ENCODE measurements at regions not wholly inside any gene's neighbourhood (a gene's known extent, or its start where the extent isn't known, plus 50 kb on each side); places are given as distances from the start of the nearest gene placed in this dataset.
A peak's percentile ranks its signal among the peaks of the same experiment; 100 is the strongest.
"Not testable (repeated sequence)": the region's sequence is repeated elsewhere in the genome, so short reads cannot be mapped to it uniquely, and the experiment has no call there.

GRCh38 chr9:115837618-115838017 lies 316.0 kb upstream of the PAPPA start:
- DNase-seq (ENCODE audit: low read depth, low spot score) = no peak
- TF ChIP-seq, protein P1, sequence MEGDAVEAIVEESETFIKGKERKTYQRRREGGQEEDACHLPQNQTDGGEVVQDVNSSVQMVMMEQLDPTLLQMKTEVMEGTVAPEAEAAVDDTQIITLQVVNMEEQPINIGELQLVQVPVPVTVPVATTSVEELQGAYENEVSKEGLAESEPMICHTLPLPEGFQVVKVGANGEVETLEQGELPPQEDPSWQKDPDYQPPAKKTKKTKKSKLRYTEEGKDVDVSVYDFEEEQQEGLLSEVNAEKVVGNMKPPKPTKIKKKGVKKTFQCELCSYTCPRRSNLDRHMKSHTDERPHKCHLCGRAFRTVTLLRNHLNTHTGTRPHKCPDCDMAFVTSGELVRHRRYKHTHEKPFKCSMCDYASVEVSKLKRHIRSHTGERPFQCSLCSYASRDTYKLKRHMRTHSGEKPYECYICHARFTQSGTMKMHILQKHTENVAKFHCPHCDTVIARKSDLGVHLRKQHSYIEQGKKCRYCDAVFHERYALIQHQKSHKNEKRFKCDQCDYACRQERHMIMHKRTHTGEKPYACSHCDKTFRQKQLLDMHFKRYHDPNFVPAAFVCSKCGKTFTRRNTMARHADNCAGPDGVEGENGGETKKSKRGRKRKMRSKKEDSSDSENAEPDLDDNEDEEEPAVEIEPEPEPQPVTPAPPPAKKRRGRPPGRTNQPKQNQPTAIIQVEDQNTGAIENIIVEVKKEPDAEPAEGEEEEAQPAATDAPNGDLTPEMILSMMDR (IDR thresholded peaks at IDR 0.05; ENCODE audit: low read depth, low read length) = no peak
- no peaks in the 10 kb centered on the region for H3K9me3 ChIP-seq (ENCODE audit: control insufficient read depth, insufficient read depth, low read length)
- ChIA-PET POLR2A (interaction anchor here (0.6 kb wide), 1 partner anchor 244 kb away, joined by 3 read pairs; no protein-coding TSS in a partner anchor), CTCF (interaction anchor here (1.4 to 1.7 kb wide), 2 partner anchors 10 to 245 kb away, joined by 3 to 4 read pairs; no protein-coding TSS in a partner anchor)
- no peaks in the 10 kb centered on the region for H3K27me3 ChIP-seq (ENCODE audit: control insufficient read depth, insufficient read depth, low read length)
- no peak overlapping the region for H3K4me3 ChIP-seq (ENCODE audit: low read depth, low read length)
- H3K27ac ChIP-seq (ENCODE audit: low read depth, low read length) = no peak overlapping the region

DNA sequence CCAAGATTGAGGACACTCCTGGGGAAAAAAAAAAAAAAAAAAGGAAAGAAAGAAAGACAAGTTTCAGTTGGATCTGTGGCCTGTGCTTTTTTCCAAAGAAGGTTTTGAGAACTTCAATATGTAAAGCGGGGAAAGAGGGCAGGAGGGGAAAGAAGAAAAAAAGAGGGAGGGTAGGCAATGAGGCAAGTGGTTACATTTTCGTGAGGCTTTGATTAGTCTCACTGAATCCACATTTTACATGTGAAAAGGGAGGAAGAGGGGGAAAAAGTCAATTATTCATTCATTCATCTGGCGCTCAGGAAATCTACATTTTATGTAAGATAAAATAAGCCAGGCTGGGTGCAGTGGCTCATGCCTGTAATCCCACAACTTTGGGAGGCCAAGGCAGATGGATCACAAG lies 315.2 kb upstream of the PAPPA start:
- TF ChIP-seq, protein P1 (IDR thresholded peaks at IDR 0.05; ENCODE audit: low read depth, low read length) = no peak
- Histone ChIP-seq H3K9me3 (ENCODE audit: control insufficient read depth, insufficient read depth, low read length) (no peaks in the 10 kb centered on the region), H3K4me3 (ENCODE audit: low read depth, low read length) (no peak overlapping the region), H3K27ac (ENCODE audit: low read depth, low read length) (no peak overlapping the region), H3K27me3 (ENCODE audit: control insufficient read depth, insufficient read depth, low read length) (no peaks in the 10 kb centered on the region)
- ChIA-PET CTCF (interaction anchor here (1.2 kb wide), 1 partner anchor 17 kb away, joined by 4 read pairs; no protein-coding TSS in a partner anchor), POLR2A (no interaction called here)
- no peak for DNase-seq (ENCODE audit: low read depth, low spot score)

- CTCF ChIA-PET; H3K27ac ChIP-seq (ENCODE audit: low read depth, low read length); H3K27me3 ChIP-seq (ENCODE audit: control insufficient read depth, insufficient read depth, low read length); DNase-seq (ENCODE audit: low read depth, low spot score); H3K4me3 ChIP-seq (ENCODE audit: low read depth, low read length); H3K9me3 ChIP-seq (ENCODE audit: control insufficient read depth, insufficient read depth, low read length): not testable (repeated sequence)
- POLR2A ChIA-PET = interaction anchor here (1.3 kb wide), 1 partner anchor 100 kb away, joined by 3 read pairs; no protein-coding TSS in a partner anchor
Observed at GRCh38 chr9:115844433-115844832, 309.2 kb upstream of the PAPPA start.

GRCh38 chr9:115845648-115846312 lies 307.8 kb upstream of the PAPPA start:
- ChIA-PET CTCF (no interaction called here), POLR2A (interaction anchor here (0.6 to 1.3 kb wide), 2 partner anchors 99 to 308 kb away, joined by 3 read pairs; partner anchors contain the start of gene PAPPA)
- no peak overlapping the region for H3K27ac ChIP-seq (ENCODE audit: low read depth, low read length)
- no peaks in the 10 kb centered on the region for H3K9me3 ChIP-seq (ENCODE audit: control insufficient read depth, insufficient read depth, low read length)
- no peak overlapping the region for H3K4me3 ChIP-seq (ENCODE audit: low read depth, low read length)
- no peaks in the 10 kb centered on the region for H3K27me3 ChIP-seq (ENCODE audit: control insufficient read depth, insufficient read depth, low read length)
- TF ChIP-seq, protein P1 (IDR thresholded peaks at IDR 0.05; ENCODE audit: low read depth, low read length) = no peak
- DNase-seq (ENCODE audit: low read depth, low spot score) = peak; percentile 69

DNA sequence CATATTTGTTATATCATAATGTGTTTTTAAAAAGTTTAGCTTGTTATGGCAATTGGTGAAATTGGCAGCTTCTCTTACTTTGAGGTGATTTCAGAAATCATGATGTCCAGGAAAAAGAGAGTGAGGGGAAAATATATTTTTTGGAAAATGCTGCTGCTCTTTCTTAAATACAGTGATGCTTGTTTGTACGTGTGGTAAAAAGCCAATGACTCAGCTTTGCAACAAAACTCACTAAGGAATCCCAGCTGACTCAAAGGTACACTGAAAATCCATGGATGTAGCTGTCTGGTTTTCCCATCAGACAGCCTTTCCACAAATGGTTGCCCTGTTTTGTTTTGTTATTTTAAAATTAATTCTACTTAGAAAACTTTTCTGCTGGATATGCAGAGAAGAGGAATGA lies 306.4 kb upstream of the PAPPA start:
- no peak overlapping the region for H3K27ac ChIP-seq (ENCODE audit: low read depth, low read length)
- POLR2A ChIA-PET = interaction anchor here (1.2 kb wide), 1 partner anchor 97 kb away, joined by 4 read pairs; no protein-coding TSS in a partner anchor
- H3K9me3 ChIP-seq (ENCODE audit: control insufficient read depth, insufficient read depth, low read length) = no peaks in the 10 kb centered on the region
- no peaks in the 10 kb centered on the region for H3K27me3 ChIP-seq (ENCODE audit: control insufficient read depth, insufficient read depth, low read length)
- TF ChIP-seq, protein P1 (IDR thresholded peaks at IDR 0.05; ENCODE audit: low read depth, low read length) = no peak
- H3K4me3 ChIP-seq (ENCODE audit: low read depth, low read length) = no peak overlapping the region
- CTCF ChIA-PET = interaction anchor here (0.7 to 1.5 kb wide), 3 partner anchors 11 to 805 kb away, joined by 3 to 7 read pairs (median 4); no protein-coding TSS in a partner anchor
- peak; percentile 48 for DNase-seq (ENCODE audit: low read depth, low spot score)
